ENCODE measurements at regions not wholly inside any gene's neighbourhood (a gene's known extent, or its start where the extent isn't known, plus 50 kb on each side); places are given as distances from the start of the nearest gene placed in this dataset.

GRCh38 chr5:113985505-113985904 lies 376.4 kb upstream of the KCNN2 start:
- Mint-ChIP-seq H3K4me1 (ENCODE audit: unreplicated experiment) (peaks cover 14% of the 10 kb centered on the region), H3K9me3 (peaks cover 5% of the 10 kb centered on the region), H3K36me3 (no peaks in the 10 kb centered on the region), H3K27me3 (no peaks in the 10 kb centered on the region), H3K4me3 (no peak overlapping the region), H3K27ac (no peak overlapping the region)
- DNase-seq (ENCODE audit: extremely low spot score, unreplicated experiment): no peak
- TF ChIP-seq CTCF (conservative IDR thresholded peaks at IDR 0.05): no peak

- no peak overlapping the region for H3K27ac Mint-ChIP-seq
- TF ChIP-seq CTCF (conservative IDR thresholded peaks at IDR 0.05): no peak
- peaks cover 5% of the 10 kb centered on the region for H3K9me3 Mint-ChIP-seq
- no peaks in the 10 kb centered on the region for H3K27me3 Mint-ChIP-seq
- peaks cover 14% of the 10 kb centered on the region for H3K4me1 Mint-ChIP-seq (ENCODE audit: unreplicated experiment)
- peak overlapping the region; percentile 0 for H3K4me3 Mint-ChIP-seq
- no peaks in the 10 kb centered on the region for H3K36me3 Mint-ChIP-seq
- no peak for DNase-seq (ENCODE audit: extremely low spot score, unreplicated experiment)
Observed at GRCh38 chr5:113989278-113989912, 372.5 kb upstream of the KCNN2 start.

GRCh38 chr5:113989913-113990305 lies 372.0 kb upstream of the KCNN2 start:
- TF ChIP-seq CTCF (conservative IDR thresholded peaks at IDR 0.05): no peak

GRCh38 chr5:114001076-114001475 lies 360.8 kb upstream of the KCNN2 start:
- H3K36me3 Mint-ChIP-seq: no peaks in the 10 kb centered on the region
- no peaks in the 10 kb centered on the region for H3K9me3 Mint-ChIP-seq
- no peaks in the 10 kb centered on the region for H3K4me1 Mint-ChIP-seq (ENCODE audit: unreplicated experiment)
- no peaks in the 10 kb centered on the region for H3K27me3 Mint-ChIP-seq
- TF ChIP-seq CTCF (conservative IDR thresholded peaks at IDR 0.05): no peak
- no peak overlapping the region for H3K27ac Mint-ChIP-seq
- no peak overlapping the region for H3K4me3 Mint-ChIP-seq
- no peak for DNase-seq (ENCODE audit: extremely low spot score, unreplicated experiment)

More at GRCh38 chr5:113989913-113990305, 372.0 kb upstream of the KCNN2 start:
- H3K36me3 Mint-ChIP-seq: no peaks in the 10 kb centered on the region
- peaks cover 5% of the 10 kb centered on the region for H3K9me3 Mint-ChIP-seq
- no peak overlapping the region for H3K27ac Mint-ChIP-seq
- no peak for DNase-seq (ENCODE audit: extremely low spot score, unreplicated experiment)
- H3K4me1 Mint-ChIP-seq (ENCODE audit: unreplicated experiment): peaks cover 9% of the 10 kb centered on the region
- no peaks in the 10 kb centered on the region for H3K27me3 Mint-ChIP-seq
- peak overlapping the region; percentile 0 for H3K4me3 Mint-ChIP-seq

- no peaks in the 10 kb centered on the region for H3K27me3 Mint-ChIP-seq
- TF ChIP-seq CTCF (conservative IDR thresholded peaks at IDR 0.05): no peak
- H3K27ac Mint-ChIP-seq: no peak overlapping the region
- H3K36me3 Mint-ChIP-seq: no peaks in the 10 kb centered on the region
- no peak overlapping the region for H3K4me3 Mint-ChIP-seq
- no peaks in the 10 kb centered on the region for H3K9me3 Mint-ChIP-seq
- no peak for DNase-seq (ENCODE audit: extremely low spot score, unreplicated experiment)
- no peaks in the 10 kb centered on the region for H3K4me1 Mint-ChIP-seq (ENCODE audit: unreplicated experiment)
Observed at GRCh38 chr5:114006582-114006981, 355.3 kb upstream of the KCNN2 start.

- no peak overlapping the region for H3K4me3 Mint-ChIP-seq
- no peaks in the 10 kb centered on the region for H3K4me1 Mint-ChIP-seq (ENCODE audit: unreplicated experiment)
- no peaks in the 10 kb centered on the region for H3K9me3 Mint-ChIP-seq
- H3K27ac Mint-ChIP-seq: no peak overlapping the region
- H3K36me3 Mint-ChIP-seq: no peaks in the 10 kb centered on the region
- no peaks in the 10 kb centered on the region for H3K27me3 Mint-ChIP-seq
- TF ChIP-seq CTCF (conservative IDR thresholded peaks at IDR 0.05): no peak
- DNase-seq (ENCODE audit: extremely low spot score, unreplicated experiment): no peak
Observed at GRCh38 chr5:114007678-114008077, 354.2 kb upstream of the KCNN2 start.
